ENCODE measurements at regions not wholly inside any gene's neighbourhood (a gene's known extent, or its start where the extent isn't known, plus 50 kb on each side); places are given as distances from the start of the nearest gene placed in this dataset.
"Not testable (repeated sequence)": the region's sequence is repeated elsewhere in the genome, so short reads cannot be mapped to it uniquely, and the experiment has no call there.

DNA sequence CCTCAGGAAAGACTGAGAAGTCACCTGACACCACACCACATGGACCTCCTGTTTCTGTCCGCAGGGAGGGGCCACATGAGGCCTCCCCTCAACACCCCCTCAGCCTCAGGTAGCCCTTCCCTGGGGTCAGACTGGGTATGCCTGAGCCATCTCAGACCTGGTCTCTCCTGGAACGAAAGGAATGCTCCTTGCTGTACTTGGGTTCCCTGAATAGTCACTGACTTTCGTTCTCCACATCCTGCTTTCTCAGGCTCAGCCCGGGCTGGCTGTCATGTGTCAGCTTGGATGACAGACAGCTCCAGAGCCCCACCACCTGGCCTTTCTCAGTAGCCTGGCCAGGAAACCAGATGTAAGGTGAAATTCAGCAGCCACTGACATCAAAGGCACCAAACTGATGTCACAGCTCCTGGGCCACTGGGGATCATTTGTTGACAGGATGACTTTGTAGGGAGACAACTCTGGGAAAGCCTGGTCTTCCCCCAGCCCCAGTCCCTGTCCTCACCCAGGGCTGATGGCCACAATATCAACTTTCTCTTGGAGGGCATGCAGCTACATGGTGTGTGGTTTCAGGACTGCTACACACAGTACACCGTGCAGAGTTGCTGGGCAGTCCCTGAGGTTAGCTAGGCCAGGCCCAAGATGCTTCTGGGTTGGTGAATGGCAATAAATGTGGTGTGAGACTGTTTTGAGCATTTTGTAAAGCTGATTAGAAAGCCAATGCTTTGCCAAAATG lies 141.4 kb upstream of the MRPS22 start:
- DNase-seq, result peak; percentile 10

DNA sequence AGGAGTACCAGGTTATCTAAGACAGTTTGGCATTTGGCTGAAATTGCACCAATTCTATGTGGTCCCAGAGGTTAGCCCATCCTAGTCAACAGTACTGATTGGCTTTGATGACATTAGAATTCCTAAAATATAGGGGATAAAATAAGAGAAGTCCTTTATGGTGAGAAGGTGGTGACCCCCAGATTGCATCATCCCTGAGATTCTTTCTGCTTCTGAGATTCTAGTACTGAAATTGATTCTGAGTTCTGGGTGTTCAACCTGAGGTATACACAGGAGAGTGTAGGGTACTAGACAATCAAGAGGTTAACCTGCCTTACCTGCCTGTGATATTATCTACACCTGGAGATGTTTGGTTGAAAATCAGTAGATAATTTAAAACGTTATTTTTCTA lies 140.9 kb upstream of the MRPS22 start:
- DNase-seq, result no peak

DNA sequence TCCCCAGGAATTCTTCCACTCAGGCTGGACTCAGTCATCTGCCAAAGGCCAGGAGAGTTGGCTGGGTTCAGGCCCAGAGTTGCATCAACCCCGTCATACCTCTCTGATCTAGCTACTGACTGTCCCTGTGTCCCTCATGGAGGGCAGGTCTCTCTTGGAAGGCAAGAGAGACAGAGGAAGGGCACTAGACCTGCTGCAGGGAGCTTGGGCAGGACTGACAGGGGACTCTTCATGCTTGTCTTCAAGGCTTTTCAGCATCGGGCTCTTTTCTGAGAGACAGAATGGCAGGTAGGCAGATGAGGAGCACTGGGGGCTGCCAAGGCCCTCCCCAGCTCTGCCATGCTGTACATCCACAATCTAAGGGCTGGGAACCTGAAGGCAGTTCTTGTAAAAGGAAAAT lies 140.1 kb upstream of the MRPS22 start:
- no peak for DNase-seq

DNA sequence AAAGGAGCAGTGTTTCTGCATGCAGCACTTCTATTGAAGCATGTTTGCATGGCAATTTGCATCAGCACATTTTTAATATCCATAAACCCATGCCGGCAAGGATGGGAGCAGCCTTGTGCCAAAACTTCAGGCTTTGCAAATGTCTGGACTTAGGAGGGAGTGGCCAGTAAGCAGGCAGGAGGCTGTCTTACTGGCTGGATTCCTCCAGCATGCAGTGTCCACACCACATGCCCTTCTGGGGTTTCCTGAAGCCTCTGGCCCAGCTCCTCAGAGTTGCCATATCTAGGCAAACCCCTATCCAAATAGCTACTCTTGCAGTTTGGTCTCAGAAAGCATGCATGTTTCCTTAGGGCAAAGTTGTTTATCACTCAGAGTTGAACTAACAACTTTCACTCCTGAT lies 139.1 kb upstream of the MRPS22 start:
- DNase-seq, result no peak

DNA sequence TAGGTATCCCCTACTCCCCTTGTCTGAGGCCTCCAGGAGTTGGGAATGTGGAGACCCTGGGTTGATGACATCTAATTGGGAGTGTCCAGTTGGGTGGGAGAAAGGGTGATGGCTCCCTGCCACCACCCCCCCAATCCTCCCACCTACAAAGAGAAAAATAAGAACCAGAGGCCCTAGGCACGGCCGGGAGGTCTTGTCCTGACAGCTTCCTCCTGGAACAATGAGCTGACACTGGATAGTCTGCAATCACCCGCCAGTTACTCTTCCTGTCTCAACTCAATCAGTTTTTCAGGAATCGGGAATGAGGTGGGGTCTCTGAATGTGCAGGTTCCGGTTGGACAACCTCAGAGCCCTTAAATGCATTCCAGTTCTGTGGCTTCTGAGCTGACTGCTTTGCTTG lies 129.9 kb upstream of the MRPS22 start:
- DNase-seq, result no peak

DNA sequence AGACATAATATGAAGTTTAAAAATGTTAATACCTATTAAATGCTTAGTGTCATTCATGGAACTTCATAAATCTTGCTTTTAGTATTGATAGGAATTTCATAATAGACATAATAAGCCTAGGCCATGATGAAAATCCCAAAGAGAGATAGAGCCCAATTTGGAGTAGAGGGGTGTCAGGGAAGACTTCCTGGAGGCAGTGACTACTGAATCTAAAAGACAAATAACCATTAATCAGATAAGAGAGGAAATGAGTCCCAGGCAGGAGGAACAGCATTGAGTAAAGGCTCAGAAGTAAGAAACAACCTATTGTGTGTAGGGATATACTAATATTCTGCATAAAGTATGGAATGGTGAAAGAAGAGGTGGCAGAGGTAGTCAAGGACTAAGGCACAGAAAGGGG lies 126.9 kb upstream of the MRPS22 start:
- DNase-seq, result no peak

DNA sequence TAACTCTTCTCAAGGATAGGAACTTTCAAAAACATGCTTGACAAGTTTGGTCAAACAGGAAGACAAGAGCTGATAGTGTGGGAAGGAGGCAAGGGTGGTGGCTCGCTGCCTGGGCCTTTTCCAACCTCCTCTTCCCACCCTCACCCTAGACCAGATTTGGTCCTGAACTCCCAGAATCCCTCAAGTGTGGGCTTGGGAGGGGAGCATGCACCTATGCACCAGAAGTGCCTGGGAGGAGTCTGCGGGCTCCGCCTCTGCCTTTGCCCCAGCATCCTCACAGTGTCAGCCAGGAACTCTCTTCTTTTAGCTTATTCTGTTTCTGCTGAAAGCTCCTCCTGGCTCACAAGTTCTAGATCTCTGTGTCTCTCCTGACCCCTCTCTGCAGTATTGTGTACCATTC lies 126.2 kb upstream of the MRPS22 start:
- DNase-seq, result no peak

DNA sequence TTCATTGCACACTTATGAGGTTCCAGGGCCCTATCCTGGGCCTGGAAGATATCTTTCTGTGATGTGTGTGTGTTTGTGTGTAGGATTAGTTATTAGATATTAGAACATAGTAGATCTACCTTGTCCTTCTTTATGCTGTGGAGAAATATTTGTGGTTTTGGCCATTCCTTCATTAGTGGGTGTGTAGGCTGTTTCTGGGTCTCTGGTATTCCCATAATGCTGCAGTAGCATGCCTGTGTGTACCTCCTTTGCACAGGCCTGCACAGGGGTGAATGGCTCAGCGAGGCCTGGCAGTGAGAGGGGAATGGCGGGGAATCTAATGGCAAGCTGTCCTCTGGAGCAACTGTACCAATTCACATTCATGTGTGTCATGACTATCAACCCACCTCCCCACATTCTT lies 125.8 kb upstream of the MRPS22 start:
- DNase-seq, result no peak

DNA sequence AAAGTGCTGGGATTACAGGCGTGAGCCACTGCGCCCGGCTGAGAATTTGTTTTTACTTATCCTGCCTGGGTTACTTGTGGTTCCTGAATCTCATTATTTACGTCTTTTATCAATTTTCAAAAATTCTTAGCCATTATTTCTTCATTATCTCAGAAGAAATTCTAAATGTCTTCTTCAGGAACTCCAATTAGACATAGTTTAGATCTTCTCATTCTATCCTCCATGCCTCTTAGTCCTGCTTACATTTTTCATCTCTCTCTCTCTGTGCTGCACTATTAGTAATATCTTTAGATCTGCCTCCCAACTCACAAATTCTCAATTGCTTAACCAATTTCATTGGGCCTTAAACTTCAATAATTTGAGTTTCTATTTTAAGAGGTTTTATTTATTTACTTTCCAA lies 124.4 kb upstream of the MRPS22 start:
- no peak for DNase-seq

DNA sequence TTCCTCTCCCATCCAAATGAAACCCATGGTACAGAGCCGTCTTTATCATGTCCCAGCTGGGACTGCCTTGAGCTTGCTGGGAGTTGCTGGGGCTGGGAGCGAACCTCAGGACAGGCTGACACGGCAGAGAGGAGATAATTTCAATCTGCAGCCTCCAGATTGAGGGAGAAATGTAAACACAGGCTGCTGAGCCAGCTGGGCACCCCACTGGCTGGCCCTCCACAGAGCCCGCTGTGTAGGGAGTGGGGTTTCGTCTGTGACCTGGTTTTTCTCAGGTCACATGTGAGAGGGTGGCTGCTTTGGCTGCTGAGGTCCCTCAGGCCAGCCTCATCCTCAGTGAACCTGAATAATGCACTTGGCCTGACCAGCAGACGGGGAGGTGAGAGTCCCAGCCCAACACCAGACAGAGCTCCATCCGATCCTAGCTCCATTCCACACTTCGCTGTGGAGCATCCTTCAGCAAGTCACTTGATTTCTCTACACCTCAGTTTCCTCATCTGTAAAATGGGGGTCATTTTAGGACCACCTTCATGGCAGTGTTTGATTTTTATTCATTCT lies 121.6 kb upstream of the MRPS22 start:
- DNase-seq, result no peak

DNA sequence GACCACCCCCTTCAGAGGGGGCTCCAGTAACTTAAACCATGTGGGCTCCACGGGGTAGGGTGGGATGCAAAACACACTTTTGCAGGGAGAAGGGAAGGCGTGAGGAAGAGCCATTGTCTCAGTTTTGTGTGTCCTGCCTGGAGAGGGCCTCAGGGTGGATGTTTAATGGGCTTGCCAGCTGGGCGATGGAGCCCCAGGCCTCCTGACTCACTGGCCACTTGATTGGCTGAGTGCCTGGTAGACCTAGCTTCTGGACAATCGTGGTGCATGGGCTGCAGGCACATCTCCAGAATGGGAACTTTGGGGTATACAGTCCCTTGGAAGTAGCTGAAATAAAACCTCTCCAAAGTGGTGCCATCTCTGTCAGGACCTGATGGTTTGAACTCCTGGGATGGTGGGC lies 118.3 kb upstream of the MRPS22 start:
- no peak for DNase-seq

DNA sequence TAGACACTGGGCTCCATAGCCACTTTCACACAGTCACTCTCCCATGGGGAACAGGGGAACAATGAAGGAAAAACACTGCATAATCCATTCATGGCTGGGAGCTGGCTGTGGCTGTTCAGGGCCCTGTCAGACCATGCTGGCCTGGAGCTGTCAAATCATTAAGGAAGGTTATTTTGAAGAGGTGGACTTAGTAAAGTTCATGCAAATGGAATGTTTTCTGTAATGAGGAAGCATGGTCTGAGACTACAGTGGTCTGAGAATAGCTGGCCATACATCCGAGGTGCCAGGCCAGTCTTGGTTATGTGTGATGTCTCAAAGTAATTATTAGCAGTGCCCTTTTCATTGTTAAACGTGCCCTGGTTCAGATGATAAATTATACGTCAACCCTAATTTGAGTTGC lies 117.1 kb upstream of the MRPS22 start:
- DNase-seq, result no peak

DNA sequence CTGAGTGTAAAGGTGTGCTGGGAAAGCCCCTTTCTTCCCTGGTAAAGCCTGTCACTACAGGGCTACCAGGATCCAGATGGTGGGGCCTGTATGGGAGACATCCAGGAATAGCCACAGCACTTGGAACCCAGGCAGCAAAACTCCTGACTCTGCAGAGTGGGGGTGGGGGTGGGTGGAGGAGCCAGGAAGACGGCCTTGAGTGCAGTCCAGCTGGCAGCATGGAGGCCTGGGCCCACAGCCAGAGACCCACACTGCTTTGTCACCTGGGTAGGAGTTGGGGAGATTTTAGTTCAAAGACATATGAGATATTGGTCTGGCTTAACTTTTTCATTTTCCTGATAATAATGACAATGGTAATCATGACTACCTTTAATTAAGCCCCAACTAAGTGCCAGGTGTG lies 116.7 kb upstream of the MRPS22 start:
- no peak for DNase-seq

DNA sequence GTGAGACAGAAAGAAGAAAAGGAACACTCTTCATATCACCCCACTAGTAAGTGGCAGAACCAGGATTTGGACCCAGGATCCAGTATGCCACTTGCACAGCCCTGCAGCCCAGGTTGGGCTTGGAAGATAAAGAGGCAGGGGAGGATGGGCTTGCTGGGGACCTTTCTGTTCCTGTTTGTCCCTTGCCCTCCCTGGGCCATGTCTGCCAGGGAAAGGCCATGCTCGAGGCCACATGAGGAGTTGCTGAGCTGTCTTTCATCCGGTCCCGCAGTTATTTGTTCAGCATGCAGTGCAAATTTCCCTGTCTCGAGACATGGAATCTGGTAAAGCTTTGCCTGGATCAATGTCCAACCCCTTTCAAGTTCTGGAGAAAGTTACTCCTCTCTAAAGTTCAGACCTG lies 116.0 kb upstream of the MRPS22 start:
- no peak for DNase-seq

DNA sequence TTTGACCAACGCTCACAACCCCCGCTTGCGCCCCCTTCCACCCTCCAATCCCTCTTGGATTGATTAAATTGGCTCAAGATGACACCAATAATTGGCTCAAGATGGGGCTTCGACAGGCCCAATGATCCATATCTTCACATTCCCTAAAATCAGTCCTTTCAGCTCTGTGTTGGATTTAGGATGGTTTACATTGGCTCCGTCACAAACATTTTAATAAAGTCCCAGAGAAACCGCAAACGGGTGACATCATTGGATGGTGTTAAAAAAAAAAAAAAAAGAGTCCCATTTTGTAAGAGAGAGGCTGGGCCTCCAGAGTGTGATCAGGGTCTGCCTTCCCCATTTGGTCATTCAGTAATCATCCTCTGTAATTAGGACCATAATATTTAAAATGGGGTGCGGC lies 113.4 kb upstream of the MRPS22 start:
- no peak for DNase-seq

DNA sequence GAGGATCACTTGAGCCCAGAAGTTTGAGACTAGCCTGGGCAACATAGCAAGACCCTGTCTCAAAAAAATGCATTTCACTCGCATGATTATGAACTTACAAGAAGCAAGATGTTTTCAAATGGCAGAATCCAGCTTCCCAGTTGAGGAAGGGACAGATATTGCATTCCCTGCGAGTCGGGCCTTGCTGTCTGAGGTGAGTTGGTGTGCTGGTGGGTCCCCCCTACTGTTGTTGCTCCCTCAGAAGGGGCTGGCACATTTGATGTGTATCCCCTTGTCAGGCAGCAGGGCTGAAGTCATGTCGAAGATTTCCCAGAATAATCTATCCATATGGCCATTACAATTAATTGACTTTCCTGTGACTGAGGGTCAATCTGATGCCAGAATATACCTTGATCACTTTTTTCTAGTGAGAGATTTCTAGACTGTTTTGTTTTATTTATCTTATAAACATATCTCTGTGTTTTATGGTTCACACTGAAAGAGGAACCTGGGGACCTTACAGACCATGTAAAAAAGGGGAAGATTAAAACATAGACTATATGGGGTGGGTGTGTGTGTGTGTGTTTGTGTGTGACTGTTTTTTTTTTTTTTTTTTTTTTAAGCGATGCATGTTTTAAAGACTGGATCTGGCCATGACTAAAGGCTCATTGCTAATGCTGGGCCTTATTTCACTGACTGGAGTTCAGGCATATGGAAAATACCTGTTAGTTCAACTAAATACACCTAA lies 112.1 kb upstream of the MRPS22 start:
- no peak for DNase-seq

DNA sequence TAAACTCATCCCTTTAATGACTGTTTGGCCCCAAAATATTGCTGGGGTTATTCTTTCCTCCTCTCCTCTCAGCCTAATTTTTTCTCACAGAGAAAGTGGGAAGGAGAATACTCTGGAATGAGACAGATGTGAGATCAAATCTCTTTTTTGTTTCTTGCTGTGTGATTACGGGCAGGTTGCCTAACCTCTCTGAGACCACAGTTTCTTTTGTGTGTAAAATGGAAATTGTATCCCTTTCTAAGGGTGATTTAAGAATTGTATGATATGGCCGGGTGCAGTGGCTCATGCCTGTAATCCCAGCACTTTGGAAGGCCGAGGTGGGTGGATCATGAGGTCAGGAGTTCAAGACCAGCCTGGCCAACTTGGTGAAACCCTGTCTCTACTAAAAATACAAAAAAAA lies 111.5 kb upstream of the MRPS22 start:
- DNase-seq, result not testable (repeated sequence)

DNA sequence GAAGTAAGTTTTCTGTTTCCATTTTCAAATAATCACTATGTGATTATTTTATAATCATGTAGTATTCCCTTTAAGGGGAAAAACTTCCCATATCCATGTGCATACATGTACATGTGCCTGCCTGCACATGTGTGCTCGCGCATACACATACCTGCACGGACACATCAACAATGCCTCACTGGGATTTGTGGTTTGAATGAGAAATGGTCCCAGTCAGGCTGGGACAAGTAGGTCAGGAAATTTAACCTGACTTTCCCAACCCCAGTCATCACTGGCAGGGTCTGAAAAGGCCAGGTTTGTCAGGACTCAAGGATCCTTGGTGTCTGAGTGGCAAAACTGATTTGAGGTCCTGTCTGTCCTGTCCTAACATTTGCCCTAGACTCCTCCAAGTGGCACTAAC lies 109.3 kb upstream of the MRPS22 start:
- no peak for DNase-seq

DNA sequence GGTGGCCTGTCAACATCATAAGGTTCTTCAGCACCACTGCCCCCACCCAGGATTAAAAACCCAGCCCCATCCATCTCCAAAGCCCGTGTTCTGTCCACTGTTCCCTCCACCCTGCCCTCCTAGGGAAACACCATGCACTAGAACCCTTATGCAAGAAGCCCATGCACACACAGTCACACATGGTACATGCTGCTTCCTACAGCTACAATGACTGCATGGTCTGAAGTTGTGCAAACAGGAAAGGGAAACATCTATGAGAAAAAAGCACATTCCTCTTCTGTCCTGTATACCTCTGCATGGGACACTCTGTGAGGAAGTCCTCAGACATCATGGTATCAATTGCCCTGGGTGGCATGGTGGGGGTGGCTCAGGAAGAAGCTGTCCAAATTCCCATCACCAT lies 108.6 kb upstream of the MRPS22 start:
- no peak for DNase-seq

DNA sequence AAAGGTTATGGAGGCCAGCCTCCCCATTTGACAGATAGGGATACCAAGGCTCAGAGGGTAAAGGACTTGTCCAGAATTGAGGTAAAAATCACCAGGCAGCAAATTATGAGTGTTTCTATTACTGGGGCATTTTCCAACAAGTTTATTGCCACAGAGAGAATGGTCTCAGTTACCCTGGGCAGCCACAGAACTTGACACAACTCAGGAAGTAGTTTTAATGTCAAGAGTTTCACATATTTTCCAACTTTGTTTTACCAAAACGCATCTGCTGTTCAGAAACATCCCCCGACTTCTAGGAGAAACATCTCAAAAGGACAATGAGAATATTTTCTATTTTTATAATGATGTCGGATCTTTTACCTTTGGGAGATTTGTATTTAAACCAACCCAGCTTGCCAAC lies 107.5 kb upstream of the MRPS22 start:
- no peak for DNase-seq

DNA sequence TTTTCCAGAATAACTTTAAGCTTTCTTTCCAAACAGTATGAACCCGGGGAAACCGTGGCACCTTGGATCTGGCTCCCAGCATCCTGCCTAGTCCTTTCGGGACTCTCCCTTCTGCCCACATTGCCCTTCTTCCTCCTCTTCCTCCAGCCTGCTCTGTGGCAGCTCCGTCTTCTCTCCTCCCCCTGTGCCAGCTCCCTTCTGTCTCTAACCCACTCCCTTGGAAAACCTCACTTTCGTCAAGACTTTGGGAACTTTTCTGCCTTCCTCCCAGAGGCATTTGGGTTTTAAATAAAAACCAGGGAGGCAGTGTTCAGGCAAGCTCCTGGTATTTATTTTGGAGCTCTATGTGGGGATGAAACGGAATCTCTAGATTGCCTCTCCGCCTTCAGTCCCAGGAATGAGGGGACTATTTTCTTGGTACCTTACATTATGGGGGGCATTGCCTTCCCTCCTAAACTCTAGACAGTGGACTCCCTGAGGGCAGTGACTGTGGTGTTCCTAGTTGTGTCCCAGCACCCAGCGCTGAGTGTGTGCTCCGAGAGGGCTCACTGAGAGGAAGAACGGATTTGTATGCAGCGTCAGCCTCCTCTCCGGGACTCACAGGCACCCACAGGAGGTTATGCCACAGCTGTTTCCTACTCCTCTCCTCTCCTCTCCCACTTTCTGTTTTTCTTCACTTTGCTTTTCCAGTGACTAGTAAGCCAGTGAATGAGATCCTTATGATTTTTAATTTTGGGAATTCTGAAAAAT lies 105.4 kb upstream of the MRPS22 start:
- no peak for DNase-seq

DNA sequence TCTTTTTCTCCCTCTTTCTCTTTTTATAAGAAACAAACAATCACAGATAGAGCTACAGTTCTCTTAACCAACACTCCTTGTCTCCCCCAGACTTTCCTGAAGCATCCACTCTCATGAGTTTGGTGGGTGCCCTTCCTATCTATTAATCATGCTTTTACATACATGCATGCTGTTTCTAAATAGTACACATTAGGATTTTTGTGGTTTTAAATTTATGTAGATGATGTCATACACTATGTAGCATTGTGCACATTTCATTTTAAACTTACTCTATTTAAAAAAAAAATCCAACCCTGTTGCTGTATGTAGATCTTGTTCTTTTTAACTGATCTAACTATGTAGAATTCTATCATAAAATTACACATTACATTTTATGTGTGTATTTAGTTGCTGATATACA lies 104.3 kb upstream of the MRPS22 start:
- no peak for DNase-seq

DNA sequence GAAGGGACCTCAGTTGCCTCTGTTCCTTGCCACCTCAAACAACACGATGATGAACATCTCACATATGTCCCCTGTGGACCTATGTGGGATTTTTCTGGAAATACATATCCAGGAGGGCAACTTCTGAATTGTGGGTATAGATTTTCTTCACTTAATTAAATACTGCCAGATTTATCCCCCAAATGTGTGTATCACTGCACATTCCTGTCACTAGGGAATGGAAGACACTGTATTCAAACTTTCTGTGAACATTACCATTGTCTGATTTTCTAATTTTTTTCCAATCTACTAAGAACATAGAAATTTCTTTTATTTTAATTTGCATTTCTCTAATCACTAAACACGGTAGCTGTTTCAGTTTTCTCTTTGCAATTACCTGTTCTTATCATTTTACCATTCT lies 102.0 kb upstream of the MRPS22 start:
- DNase-seq, result no peak

DNA sequence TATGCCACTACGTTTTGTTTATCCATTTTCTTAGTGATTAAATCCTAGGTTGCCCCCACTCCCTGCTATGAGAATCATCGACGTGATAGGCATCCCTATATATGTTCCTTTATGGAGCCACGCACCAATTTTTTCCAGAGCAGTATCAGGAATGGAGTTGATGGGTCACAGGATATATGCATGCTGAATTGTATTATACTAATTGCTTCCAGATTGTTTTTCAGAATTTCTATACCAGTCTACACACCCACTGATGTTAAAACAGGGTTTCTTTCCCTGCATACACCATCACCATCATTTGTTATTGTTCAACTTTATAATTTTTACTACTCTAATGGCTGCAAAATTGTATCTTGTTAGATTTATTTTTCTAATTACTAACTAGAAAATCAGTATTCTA lies 100.1 kb upstream of the MRPS22 start:
- DNase-seq, result no peak

Data from suppressor macrophage treated with lipopolysaccharide for 4 hours (primary cell).